IPS DF 19.7 (cell line): ENCODE measurements at regions not wholly inside any gene's neighbourhood (a gene's known extent, or its start where the extent isn't known, plus 50 kb on each side); places are given as distances from the start of the nearest gene placed in this dataset.

Experiments
- DNase-seq: peaks from one replicate; pipeline ENCODE4 v3.0.0-alpha.2; 2013; ENCODE audit warnings: low read depth, low spot score

GRCh38 chr11:134533511-134533910 lies 121.5 kb upstream of the B3GAT1 start:
- no peak for DNase-seq

- no peak for DNase-seq
Measured at GRCh38 chr11:134532921-134533421, 120.9 kb upstream of the B3GAT1 start.

GRCh38 chr11:134532131-134532920 lies 120.3 kb upstream of the B3GAT1 start:
- DNase-seq, result no peak

- DNase-seq, result no peak
Measured at GRCh38 chr11:134531327-134532130, 119.5 kb upstream of the B3GAT1 start.

- no peak for DNase-seq
Measured at GRCh38 chr11:134530636-134531326, 118.7 kb upstream of the B3GAT1 start.

- DNase-seq, result no peak
Measured at GRCh38 chr11:134529212-134530096, 117.4 kb upstream of the B3GAT1 start.

GRCh38 chr11:134528453-134528852 lies 116.4 kb upstream of the B3GAT1 start:
- DNase-seq, result no peak

GRCh38 chr11:134527382-134528243 lies 115.6 kb upstream of the B3GAT1 start:
- no peak for DNase-seq

GRCh38 chr11:134524896-134525845 lies 113.1 kb upstream of the B3GAT1 start:
- DNase-seq, result no peak

GRCh38 chr11:134524201-134524600 lies 112.2 kb upstream of the B3GAT1 start:
- DNase-seq, result no peak

- no peak for DNase-seq
Measured at GRCh38 chr11:134522782-134523570, 110.9 kb upstream of the B3GAT1 start.

GRCh38 chr11:134521452-134522289 lies 109.6 kb upstream of the B3GAT1 start:
- DNase-seq, result no peak

- DNase-seq, result no peak
Measured at GRCh38 chr11:134521001-134521400, 109.0 kb upstream of the B3GAT1 start.

- no peak for DNase-seq
Measured at GRCh38 chr11:134519788-134520187, 107.7 kb upstream of the B3GAT1 start.

GRCh38 chr11:134519390-134519750 lies 107.3 kb upstream of the B3GAT1 start:
- DNase-seq, result no peak

- DNase-seq, result no peak
Measured at GRCh38 chr11:134518616-134519389, 106.8 kb upstream of the B3GAT1 start.
